ENCODE measurements at regions not wholly inside any gene's neighbourhood (a gene's known extent, or its start where the extent isn't known, plus 50 kb on each side); places are given as distances from the start of the nearest gene placed in this dataset.
"Not testable (repeated sequence)": the region's sequence is repeated elsewhere in the genome, so short reads cannot be mapped to it uniquely, and the experiment has no call there.

- ATAC-seq = no peak
- no peaks in the 10 kb centered on the region for H3K27me3 ChIP-seq
- H3K36me3 ChIP-seq = no peaks in the 10 kb centered on the region
- in situ Hi-C loops (cut with MboI; ENCODE audit: low sequenced_read_pairs in 4 of 4) = no loop called here
- no peak for DNase-seq
- no peaks in the 10 kb centered on the region for H3K9me3 ChIP-seq
- TF ChIP-seq POLR2A (IDR thresholded peaks at IDR 0.05) (no peak), CTCF (IDR thresholded peaks at IDR 0.05 in 4 of 5, conservative IDR thresholded peaks at IDR 0.05 in 1 of 5) (no peak)
- no peak overlapping the region for H3K27ac ChIP-seq
- no peak overlapping the region for H3K4me3 ChIP-seq
- H3K4me1 ChIP-seq = no peaks in the 10 kb centered on the region
- intact Hi-C loops (cut with DNase I; ENCODE audit: low total_unique reads) = no loop called here
These were observed 251.6 kb upstream of the FAM78B start for GRCh38 chr1:166418344-166418933.

GRCh38 chr1:166422586-166422985 lies 255.8 kb upstream of the FAM78B start:
- ATAC-seq; H3K27me3 ChIP-seq; DNase-seq; H3K36me3 ChIP-seq; intact Hi-C loops (cut with DNase I; ENCODE audit: low total_unique reads); H3K9me3 ChIP-seq; H3K4me3 ChIP-seq; H3K4me1 ChIP-seq; H3K27ac ChIP-seq; in situ Hi-C loops (cut with MboI; ENCODE audit: low sequenced_read_pairs in 4 of 4): not testable (repeated sequence)

- no peak for ATAC-seq
- in situ Hi-C loops (cut with MboI; ENCODE audit: low sequenced_read_pairs in 4 of 4) (loop anchor here in 2 of 4 donors (5.0 to 10.0 kb wide), 2 partner anchors 498 to 500 kb away; no protein-coding TSS in a partner anchor), intact Hi-C loops (cut with DNase I; ENCODE audit: low total_unique reads) (loop anchor here (1.0 to 5.0 kb wide), 2 partner anchors 265 to 504 kb away; partner anchors contain the start of gene FAM78B)
- no peak overlapping the region for H3K27ac ChIP-seq
- DNase-seq = no peak
- TF ChIP-seq CTCF (IDR thresholded peaks at IDR 0.05 in 4 of 5, conservative IDR thresholded peaks at IDR 0.05 in 1 of 5) = no peak
- TF ChIP-seq POLR2A (IDR thresholded peaks at IDR 0.05) = no peak
- H3K27me3 ChIP-seq = no peaks in the 10 kb centered on the region
- H3K9me3 ChIP-seq = no peaks in the 10 kb centered on the region
- H3K4me1 ChIP-seq = no peaks in the 10 kb centered on the region
- no peaks in the 10 kb centered on the region for H3K36me3 ChIP-seq
- no peak overlapping the region for H3K4me3 ChIP-seq
These were observed 265.9 kb upstream of the FAM78B start for GRCh38 chr1:166432655-166433054.

GRCh38 chr1:166433404-166434304 lies 266.9 kb upstream of the FAM78B start:
- DNase-seq (peak in 1 of 2 donors; percentile 14), ATAC-seq (peak; percentile 82 to 83)
- H3K27me3 ChIP-seq, H3K36me3 ChIP-seq, H3K4me3 ChIP-seq, H3K9me3 ChIP-seq, H3K27ac ChIP-seq, H3K4me1 ChIP-seq: not testable (repeated sequence)
- in situ Hi-C loops (cut with MboI; ENCODE audit: low sequenced_read_pairs in 4 of 4) = loop anchor here in 2 of 4 donors (5.0 to 10.0 kb wide), 2 partner anchors 499 to 501 kb away; no protein-coding TSS in a partner anchor
- intact Hi-C loops (cut with DNase I; ENCODE audit: low total_unique reads) = loop anchor here (1.0 to 5.0 kb wide), 2 partner anchors 266 to 505 kb away; partner anchors contain the start of gene FAM78B
- peak; percentile 29 to 57 (median 51) for TF ChIP-seq CTCF (IDR thresholded peaks at IDR 0.05 in 4 of 5, conservative IDR thresholded peaks at IDR 0.05 in 1 of 5)

GRCh38 chr1:166457700-166458099 lies 290.9 kb upstream of the FAM78B start:
- Histone ChIP-seq H3K4me1 (no peaks in the 10 kb centered on the region), H3K27ac (no peak overlapping the region), H3K9me3 (no peaks in the 10 kb centered on the region), H3K36me3 (no peaks in the 10 kb centered on the region), H3K4me3 (no peak overlapping the region), H3K27me3 (no peaks in the 10 kb centered on the region)
- TF ChIP-seq POLR2A (IDR thresholded peaks at IDR 0.05) (no peak), CTCF (IDR thresholded peaks at IDR 0.05 in 4 of 5, conservative IDR thresholded peaks at IDR 0.05 in 1 of 5) (no peak)
- in situ Hi-C loops (cut with MboI; ENCODE audit: low sequenced_read_pairs in 4 of 4) = no loop called here
- intact Hi-C loops (cut with DNase I; ENCODE audit: low total_unique reads) = no loop called here
- ATAC-seq (no peak), DNase-seq (no peak)

Measured in gastrocnemius medialis (tissue), 4 donors.